ENCODE measurements at regions not wholly inside any gene's neighbourhood (a gene's known extent, or its start where the extent isn't known, plus 50 kb on each side); places are given as distances from the start of the nearest gene placed in this dataset.

DNA sequence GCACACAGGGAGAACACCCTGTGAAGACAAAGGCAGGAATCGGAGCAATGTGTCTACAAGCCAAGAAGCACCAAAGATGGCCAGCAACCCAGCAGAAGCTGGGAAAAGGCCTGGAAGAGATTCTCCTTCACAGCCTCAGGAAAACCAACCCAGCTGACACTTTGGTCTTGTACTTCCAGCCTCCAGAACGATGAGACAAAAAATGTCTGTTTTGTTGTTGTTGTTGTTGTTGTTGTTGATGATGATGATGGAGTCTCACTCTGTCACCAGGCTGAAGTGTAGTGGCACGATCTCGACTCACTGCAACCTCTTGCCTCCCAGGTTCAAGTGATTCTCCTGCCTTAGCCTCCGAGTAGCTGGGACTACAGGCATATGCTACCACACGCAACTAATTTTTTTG is 157.3 kb downstream of the ETS2 start:
- H3K4me3 ChIP-seq, result no peak overlapping the region
- H3K36me3 ChIP-seq (ENCODE audit: insufficient read depth, low read length), result no peaks in the 10 kb centered on the region
- TF ChIP-seq FOXP2 (optimal IDR thresholded peaks at IDR 0.05; ENCODE audit: control extremely low read depth, extremely low read length, insufficient read depth) (no peak), EZH2 (IDR thresholded peaks at IDR 0.05) (no peak), POLR2AphosphoS5 (IDR thresholded peaks at IDR 0.05; ENCODE audit: borderline replicate concordance, low read depth, low read length) (no peak)
- no peak for DNase-seq (ENCODE audit: low read depth, low spot score)
- no peaks in the 10 kb centered on the region for H3K9me3 ChIP-seq (ENCODE audit: low read depth, low read length)
- no peak overlapping the region for H3K9ac ChIP-seq (ENCODE audit: insufficient read length)
- H3K27ac ChIP-seq, result no peak overlapping the region

DNA sequence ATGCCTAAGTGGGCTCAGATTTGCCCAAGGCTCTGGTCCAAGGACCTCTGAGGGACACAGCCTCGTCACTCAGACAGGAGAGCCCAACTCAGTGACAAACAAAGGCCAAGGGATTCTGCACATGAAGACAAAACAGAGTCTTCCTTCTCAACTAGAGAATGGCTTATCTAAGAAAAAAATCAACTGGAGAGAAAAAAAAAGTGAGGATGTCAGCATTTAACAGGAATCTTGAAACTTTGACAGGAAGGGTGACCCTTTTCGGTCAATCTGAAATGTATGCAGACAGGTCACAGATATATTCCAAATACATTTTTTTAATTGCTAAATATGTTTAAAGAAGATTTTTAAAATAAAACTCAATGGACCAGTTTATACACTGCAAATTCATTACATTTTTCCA is 154.5 kb downstream of the ETS2 start:
- no peak overlapping the region for H3K27ac ChIP-seq
- no peak overlapping the region for H3K9ac ChIP-seq (ENCODE audit: insufficient read length)
- H3K36me3 ChIP-seq (ENCODE audit: insufficient read depth, low read length), result no peaks in the 10 kb centered on the region
- TF ChIP-seq POLR2AphosphoS5 (IDR thresholded peaks at IDR 0.05; ENCODE audit: borderline replicate concordance, low read depth, low read length) (no peak), FOXP2 (optimal IDR thresholded peaks at IDR 0.05; ENCODE audit: control extremely low read depth, extremely low read length, insufficient read depth) (no peak), EZH2 (IDR thresholded peaks at IDR 0.05) (no peak)
- no peaks in the 10 kb centered on the region for H3K9me3 ChIP-seq (ENCODE audit: low read depth, low read length)
- DNase-seq (ENCODE audit: low read depth, low spot score), result no peak
- H3K4me3 ChIP-seq, result no peak overlapping the region

DNA sequence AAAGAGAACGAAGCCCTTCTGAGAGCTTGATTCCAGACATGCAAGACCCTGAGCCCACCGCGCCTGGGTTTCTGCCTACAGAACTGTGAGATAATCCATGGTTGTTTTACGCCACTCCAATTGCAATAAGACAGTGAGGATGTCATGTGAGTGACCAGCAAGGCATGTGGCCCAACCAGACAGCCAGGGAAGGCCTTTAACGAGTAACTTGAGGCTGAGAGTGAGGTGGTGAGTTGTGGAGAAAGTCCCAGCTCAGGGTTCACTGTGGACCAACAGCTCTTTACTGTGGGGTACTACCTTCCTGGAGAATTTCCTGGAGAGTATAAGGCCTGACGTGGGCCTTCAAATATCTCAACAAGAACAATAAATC is 153.9 kb downstream of the ETS2 start:
- no peak overlapping the region for H3K9ac ChIP-seq (ENCODE audit: insufficient read length)
- H3K36me3 ChIP-seq (ENCODE audit: insufficient read depth, low read length), result no peaks in the 10 kb centered on the region
- no peak for DNase-seq (ENCODE audit: low read depth, low spot score)
- no peaks in the 10 kb centered on the region for H3K9me3 ChIP-seq (ENCODE audit: low read depth, low read length)
- H3K4me3 ChIP-seq, result no peak overlapping the region
- TF ChIP-seq FOXP2 (optimal IDR thresholded peaks at IDR 0.05; ENCODE audit: control extremely low read depth, extremely low read length, insufficient read depth) (no peak), EZH2 (IDR thresholded peaks at IDR 0.05) (no peak), POLR2AphosphoS5 (IDR thresholded peaks at IDR 0.05; ENCODE audit: borderline replicate concordance, low read depth, low read length) (no peak)
- no peak overlapping the region for H3K27ac ChIP-seq

DNA sequence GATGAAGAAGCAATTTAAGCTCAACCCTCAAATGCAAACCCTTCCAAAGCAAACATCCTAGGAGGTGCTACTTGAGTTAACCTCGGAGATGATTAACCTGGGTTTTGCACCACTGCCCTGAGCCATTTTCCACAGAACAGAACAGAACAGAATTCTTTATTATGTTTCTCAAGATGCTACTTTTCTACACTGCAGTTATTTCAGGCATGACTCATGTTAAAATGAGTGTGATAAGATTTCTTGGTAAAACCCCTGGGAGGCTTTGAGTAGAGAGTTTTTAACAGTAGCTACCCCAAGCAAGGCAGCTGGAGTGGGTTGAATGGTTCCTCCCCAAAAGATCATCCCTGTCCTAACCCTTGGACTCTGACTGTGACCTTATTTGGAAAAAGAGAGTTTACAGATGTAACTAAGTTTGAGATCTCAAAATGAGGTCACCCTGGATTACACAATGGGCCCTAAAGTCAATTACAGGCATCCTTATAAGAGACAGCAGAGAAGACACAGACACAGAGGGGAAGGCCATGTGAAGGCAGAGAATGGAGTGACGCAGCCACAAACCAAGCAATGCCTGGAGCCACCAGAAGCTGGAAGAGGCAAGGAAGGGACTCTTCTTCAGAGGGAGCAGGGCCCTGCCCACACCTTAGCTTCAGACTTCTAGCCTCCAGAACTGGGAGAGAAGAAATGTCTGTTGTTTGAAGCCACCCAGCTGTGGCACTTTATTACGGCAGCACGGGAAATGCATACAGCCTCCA is 153.4 kb downstream of the ETS2 start:
- no peak for TF ChIP-seq EZH2 (IDR thresholded peaks at IDR 0.05)
- TF ChIP-seq POLR2AphosphoS5 (IDR thresholded peaks at IDR 0.05; ENCODE audit: borderline replicate concordance, low read depth, low read length), result no peak
- no peak for TF ChIP-seq FOXP2 (optimal IDR thresholded peaks at IDR 0.05; ENCODE audit: control extremely low read depth, extremely low read length, insufficient read depth)
- Histone ChIP-seq H3K9ac (ENCODE audit: insufficient read length) (no peak overlapping the region), H3K27ac (no peak overlapping the region), H3K4me3 (no peak overlapping the region), H3K36me3 (ENCODE audit: insufficient read depth, low read length) (no peaks in the 10 kb centered on the region), H3K9me3 (ENCODE audit: low read depth, low read length) (no peaks in the 10 kb centered on the region)
- DNase-seq (ENCODE audit: low read depth, low spot score), result no peak

DNA sequence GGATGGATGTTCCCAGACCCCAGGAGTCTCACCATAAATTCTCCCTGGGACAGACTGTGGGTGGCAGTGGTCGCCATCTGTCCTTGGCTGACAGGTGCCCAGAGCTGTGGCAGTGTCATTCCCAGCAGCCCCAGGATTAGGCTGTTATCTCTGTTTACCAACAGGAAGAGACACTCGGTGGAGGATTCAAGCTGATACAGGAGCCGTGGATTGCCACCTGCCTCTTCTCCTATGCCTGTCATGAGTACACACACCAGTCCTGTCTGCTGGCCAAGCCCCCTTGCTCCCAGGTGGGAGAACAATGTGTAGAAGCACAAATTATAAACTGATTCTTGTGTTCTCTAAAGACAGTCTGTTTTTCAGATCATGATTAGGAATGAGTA is 152.6 kb downstream of the ETS2 start:
- no peak for DNase-seq (ENCODE audit: low read depth, low spot score)
- Histone ChIP-seq H3K27ac (no peak overlapping the region), H3K9ac (ENCODE audit: insufficient read length) (no peak overlapping the region), H3K9me3 (ENCODE audit: low read depth, low read length) (no peaks in the 10 kb centered on the region), H3K36me3 (ENCODE audit: insufficient read depth, low read length) (no peaks in the 10 kb centered on the region), H3K4me3 (no peak overlapping the region)
- no peak for TF ChIP-seq EZH2 (IDR thresholded peaks at IDR 0.05)
- no peak for TF ChIP-seq FOXP2 (optimal IDR thresholded peaks at IDR 0.05; ENCODE audit: control extremely low read depth, extremely low read length, insufficient read depth)

DNA sequence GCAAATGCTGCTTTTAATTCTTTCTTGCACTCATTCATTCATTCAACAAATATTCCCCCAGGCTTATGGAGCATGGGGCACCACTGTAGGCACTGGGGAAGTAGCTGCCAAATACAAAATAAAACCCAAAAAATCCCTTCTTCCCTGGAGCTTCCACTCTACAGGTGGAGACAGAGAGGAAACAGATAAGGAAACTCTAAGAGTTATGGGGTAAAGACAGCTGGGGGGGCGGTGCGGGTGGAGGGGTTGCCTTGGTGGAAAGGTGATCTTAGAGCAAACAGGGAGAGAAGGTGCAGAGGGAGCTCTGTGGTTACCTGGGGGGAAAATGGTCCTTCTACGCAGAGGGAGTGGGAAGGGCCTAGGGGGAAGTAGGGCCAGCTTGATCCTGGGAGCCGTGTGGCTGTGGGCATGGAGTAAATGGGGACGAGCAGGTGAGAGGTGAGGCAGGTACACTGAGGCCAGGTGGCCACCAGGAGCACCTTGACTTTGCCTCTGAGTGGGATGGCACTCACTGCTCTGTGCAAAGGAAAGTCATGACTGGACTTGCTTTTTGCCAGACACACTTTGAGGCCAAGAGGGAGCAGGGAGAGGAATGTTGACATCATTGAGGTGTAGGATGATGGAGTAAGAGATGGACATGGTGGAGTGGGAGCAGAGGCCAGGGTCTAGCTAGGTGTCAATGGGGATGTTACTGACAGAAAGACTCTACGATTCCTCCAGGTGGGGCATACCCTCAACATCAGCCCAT is 152.0 kb downstream of the ETS2 start:
- no peak for DNase-seq (ENCODE audit: low read depth, low spot score)
- Histone ChIP-seq H3K4me3 (no peak overlapping the region), H3K36me3 (ENCODE audit: insufficient read depth, low read length) (no peaks in the 10 kb centered on the region), H3K9me3 (ENCODE audit: low read depth, low read length) (no peaks in the 10 kb centered on the region), H3K9ac (ENCODE audit: insufficient read length) (no peak overlapping the region), H3K27ac (no peak overlapping the region)
- TF ChIP-seq EZH2 (IDR thresholded peaks at IDR 0.05) (no peak), FOXP2 (optimal IDR thresholded peaks at IDR 0.05; ENCODE audit: control extremely low read depth, extremely low read length, insufficient read depth) (no peak), POLR2AphosphoS5 (IDR thresholded peaks at IDR 0.05; ENCODE audit: borderline replicate concordance, low read depth, low read length) (no peak)

DNA sequence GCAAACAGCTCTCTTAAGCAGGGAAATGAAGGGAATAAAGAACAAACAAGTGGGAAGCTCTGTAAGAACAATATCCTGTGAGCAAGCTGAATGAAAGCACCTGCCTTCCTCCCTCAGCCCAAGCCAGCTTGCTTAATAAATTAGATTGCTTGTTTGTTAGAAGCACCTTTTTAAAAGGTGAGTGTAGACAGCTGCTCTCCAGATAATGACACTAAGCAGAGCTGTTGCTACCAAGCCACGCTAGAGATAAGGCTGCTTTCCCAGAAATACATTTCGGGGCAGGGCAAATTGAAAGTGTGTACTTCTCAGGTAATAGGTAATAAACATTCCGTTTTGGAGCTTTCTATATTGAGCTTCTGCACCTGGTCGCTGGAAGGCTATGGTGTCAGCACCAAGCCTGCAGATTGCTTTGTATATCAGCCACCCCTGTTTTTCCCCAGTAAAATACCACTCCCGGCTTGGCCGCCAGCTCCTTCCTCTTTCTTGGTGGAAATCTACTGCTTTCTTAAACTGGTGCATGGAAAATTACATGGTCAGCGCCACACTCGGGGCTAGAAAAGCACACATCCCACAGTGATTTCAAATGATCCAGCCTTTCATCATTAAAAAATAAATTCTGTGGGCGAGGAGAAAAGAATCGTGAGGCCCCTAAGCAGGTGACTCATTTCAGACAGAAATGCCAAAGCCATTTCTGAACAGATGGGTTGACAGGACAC is 151.3 kb downstream of the ETS2 start:
- no peak overlapping the region for H3K9ac ChIP-seq (ENCODE audit: insufficient read length)
- no peaks in the 10 kb centered on the region for H3K36me3 ChIP-seq (ENCODE audit: insufficient read depth, low read length)
- no peak for DNase-seq (ENCODE audit: low read depth, low spot score)
- no peak overlapping the region for H3K27ac ChIP-seq
- no peak overlapping the region for H3K4me3 ChIP-seq
- TF ChIP-seq POLR2AphosphoS5 (IDR thresholded peaks at IDR 0.05; ENCODE audit: borderline replicate concordance, low read depth, low read length) (no peak), EZH2 (IDR thresholded peaks at IDR 0.05) (no peak)
- no peaks in the 10 kb centered on the region for H3K9me3 ChIP-seq (ENCODE audit: low read depth, low read length)

DNA sequence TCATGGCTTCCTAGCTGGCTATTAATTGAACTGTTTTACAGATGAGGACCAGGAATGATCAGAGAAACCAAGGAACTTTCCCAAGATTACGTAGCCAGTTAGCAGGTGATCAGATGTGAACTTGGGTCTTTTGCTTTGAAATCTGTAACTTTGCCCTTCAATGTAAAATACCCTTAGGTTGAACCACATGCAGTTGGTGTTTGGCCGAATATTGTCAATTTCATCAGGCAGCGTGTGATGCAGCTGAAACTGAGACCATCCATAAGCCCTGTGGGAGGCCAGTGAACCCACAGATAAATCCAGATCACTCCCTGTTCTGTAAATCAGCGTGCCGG is 150.8 kb downstream of the ETS2 start:
- TF ChIP-seq POLR2AphosphoS5 (IDR thresholded peaks at IDR 0.05; ENCODE audit: borderline replicate concordance, low read depth, low read length), result no peak
- no peak for TF ChIP-seq EZH2 (IDR thresholded peaks at IDR 0.05)
- TF ChIP-seq FOXP2 (optimal IDR thresholded peaks at IDR 0.05; ENCODE audit: control extremely low read depth, extremely low read length, insufficient read depth), result no peak
- no peak for DNase-seq (ENCODE audit: low read depth, low spot score)
- H3K27ac ChIP-seq, result no peak overlapping the region

More for the DNA sequence above, 150.8 kb downstream of the ETS2 start:
- Histone ChIP-seq H3K9ac (ENCODE audit: insufficient read length) (no peak overlapping the region), H3K9me3 (ENCODE audit: low read depth, low read length) (no peaks in the 10 kb centered on the region), H3K36me3 (ENCODE audit: insufficient read depth, low read length) (no peaks in the 10 kb centered on the region), H3K4me3 (no peak overlapping the region)
